GM18858 (cell line): ENCODE measurements at regions not wholly inside any gene's neighbourhood (a gene's known extent, or its start where the extent isn't known, plus 50 kb on each side); places are given as distances from the start of the nearest gene placed in this dataset.
A peak's percentile ranks its signal among the peaks of the same experiment; 100 is the strongest.
"Not testable (repeated sequence)": the region's sequence is repeated elsewhere in the genome, so short reads cannot be mapped to it uniquely, and the experiment has no call there.

Experiments
- ATAC-seq: cut with Tn5 transposase; IDR thresholded peaks from one replicate; pipeline ENCODE4 v1.9.1; 2021; ENCODE audit not compliant: unreplicated experiment

GRCh38 chr4:171538601-171539100, 274.6 kb upstream of the GALNTL6 start:
- no peak for ATAC-seq

DNA sequence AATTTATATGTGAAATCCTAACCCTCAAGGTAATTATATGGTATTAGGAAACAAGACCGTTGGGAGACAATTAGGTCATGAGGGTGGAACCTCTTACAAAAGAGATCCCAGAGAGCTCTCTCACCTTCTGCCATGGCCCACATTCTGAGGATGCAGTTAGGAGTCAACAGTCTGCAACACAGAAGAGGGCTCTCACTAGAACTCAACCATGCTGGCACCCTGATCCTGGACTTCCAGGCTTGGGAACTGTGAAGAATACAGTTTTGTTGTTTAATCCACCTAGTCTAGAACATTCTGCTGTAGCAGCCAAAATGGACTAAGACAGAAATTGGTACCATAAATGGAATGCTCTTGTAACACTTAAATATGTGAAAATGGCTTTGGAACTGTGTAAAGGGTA, 278.8 kb upstream of the GALNTL6 start:
- ATAC-seq = no peak

- ATAC-seq = no peak
Observed at GRCh38 chr4:171532968-171533367, 280.2 kb upstream of the GALNTL6 start.

GRCh38 chr4:171524903-171525302, 288.3 kb upstream of the GALNTL6 start:
- ATAC-seq = no peak

DNA sequence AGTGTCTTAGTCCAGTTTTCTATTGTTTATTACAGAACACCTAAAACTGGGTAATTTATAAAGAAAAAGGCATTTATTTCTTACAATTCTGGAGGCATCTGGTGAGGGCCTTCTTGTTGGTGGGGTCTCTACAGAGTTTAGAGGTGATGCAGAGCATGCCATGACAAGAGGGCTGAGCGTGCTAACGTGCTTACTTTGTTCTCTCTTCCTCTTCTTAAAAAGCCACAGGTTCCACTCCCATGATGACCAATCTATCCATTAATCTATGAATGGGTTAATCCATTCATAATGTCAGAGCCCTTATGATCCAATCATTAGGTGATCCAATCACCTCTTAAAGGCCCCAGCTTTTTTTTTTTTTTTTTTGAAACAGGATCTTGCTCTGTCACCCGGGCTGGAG, 291.5 kb upstream of the GALNTL6 start:
- ATAC-seq = no peak

DNA sequence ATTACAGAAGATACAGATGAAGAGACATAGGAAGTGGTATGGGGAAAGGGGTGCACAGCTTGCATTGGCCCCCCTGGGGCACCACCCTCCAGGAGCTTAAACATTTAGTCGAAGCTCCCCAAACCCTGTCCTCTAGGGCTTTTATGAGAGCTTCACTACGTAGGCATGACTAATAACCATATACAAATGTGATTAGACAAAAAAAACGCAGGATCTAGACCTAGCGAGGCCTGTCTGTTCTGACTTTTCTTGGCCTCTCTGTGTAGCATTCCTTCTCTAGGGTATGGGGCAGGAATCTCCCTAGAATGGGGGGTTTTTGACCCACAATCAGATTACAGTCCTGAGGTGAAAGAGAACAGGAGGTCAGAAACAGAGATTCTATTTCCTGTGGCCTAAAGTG, 293.7 kb upstream of the GALNTL6 start:
- no peak for ATAC-seq

DNA sequence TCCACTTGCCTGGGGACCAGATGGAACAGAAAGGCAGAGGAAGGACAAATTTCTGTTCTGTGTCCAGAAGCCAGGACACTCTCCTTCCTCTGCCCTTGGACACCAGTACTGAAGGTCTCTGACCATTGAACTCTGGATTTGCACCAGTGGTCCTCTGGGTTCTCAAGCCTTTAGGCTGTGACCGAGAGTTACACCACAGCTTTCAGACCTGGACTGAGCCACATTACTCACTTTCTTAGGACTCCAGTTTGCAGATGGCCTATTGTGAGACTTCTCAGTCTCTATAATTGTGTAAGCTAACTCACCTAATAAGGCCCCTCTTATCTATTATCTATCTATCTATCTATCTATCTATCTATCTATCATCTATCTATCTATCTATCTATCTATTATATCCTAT, 295.3 kb upstream of the GALNTL6 start:
- no peak for ATAC-seq

GRCh38 chr4:171516694-171517093, 296.5 kb upstream of the GALNTL6 start:
- no peak for ATAC-seq

- no peak for ATAC-seq
Observed at GRCh38 chr4:171484681-171485080, 328.5 kb upstream of the GALNTL6 start.

- no peak for ATAC-seq
Observed at GRCh38 chr4:171478181-171478580, 335.0 kb upstream of the GALNTL6 start.

GRCh38 chr4:171475111-171475510, 338.1 kb upstream of the GALNTL6 start:
- ATAC-seq = not testable (repeated sequence)

DNA sequence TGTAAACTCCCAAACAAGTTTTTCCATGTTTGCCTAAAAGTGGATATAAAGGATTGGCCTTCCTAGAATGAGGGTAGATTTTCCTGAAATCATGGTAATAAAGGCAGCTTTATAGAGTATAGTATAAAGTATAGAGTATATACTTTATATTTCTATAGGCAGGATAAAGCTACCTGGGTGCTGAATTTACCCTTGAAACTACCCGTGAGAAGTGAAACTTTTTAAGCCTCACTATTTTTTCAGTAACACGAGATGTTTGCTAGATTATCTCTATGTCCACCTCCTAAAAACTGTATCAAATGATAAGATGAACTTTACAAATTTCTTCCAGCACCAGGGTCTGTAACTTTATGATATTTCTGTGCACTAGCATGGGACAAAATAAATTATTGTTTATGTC, 340.0 kb upstream of the GALNTL6 start:
- ATAC-seq = no peak

- no peak for ATAC-seq
Observed at GRCh38 chr4:171472230-171472629, 341.0 kb upstream of the GALNTL6 start.

GRCh38 chr4:171464499-171464898, 348.7 kb upstream of the GALNTL6 start:
- no peak for ATAC-seq

GRCh38 chr4:171461191-171461590, 352.0 kb upstream of the GALNTL6 start:
- ATAC-seq = no peak

GRCh38 chr4:171448919-171449481, 364.2 kb upstream of the GALNTL6 start:
- ATAC-seq = no peak

- ATAC-seq = no peak
Observed at GRCh38 chr4:171448358-171448757, 364.8 kb upstream of the GALNTL6 start.

- no peak for ATAC-seq
Observed at GRCh38 chr4:171441300-171441941, 371.8 kb upstream of the GALNTL6 start.

GRCh38 chr4:171433674-171434073, 379.5 kb upstream of the GALNTL6 start:
- no peak for ATAC-seq

- ATAC-seq = no peak
Observed at GRCh38 chr4:171432536-171432935, 380.7 kb upstream of the GALNTL6 start.

DNA sequence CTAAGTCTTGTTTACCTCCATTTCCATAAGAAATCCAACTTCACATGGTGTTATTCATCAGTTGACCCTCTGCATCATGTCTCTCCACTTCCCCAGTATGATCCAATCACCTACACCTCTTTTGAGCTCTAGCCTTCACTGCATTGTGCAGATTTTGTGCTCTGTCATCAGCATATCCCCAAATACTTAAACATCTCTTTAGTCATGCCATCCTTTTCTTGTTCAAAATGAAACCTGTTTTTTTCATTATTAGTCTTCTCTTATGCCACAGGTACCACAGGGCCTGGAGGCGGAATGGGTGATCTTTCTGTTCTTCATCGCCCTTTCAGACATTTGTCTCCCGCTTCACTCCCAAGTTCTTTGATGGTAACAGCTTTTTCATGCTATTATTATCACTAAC, 382.7 kb upstream of the GALNTL6 start:
- ATAC-seq = peak; percentile 80

GRCh38 chr4:171397175-171397574, 416.0 kb upstream of the GALNTL6 start:
- ATAC-seq = no peak

DNA sequence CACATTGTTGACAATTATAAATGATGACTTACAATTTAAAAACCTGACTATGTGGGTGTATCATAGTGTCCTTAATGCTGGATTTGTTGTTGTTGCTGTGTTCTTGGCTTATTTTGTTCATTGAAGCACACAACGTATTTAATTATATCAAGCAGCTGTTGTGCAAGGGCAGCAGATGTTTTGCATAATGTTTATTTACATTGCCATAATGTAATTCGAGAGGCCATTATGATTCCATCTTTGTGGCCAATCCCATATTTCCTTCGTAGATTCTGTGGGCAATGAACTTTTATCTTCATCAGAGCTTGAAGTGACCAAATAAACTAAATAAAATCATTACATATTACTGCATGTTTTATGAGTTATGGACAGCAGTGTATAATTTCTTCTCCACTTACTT, 422.6 kb upstream of the GALNTL6 start:
- no peak for ATAC-seq
